ENCODE measurements at regions not wholly inside any gene's neighbourhood (a gene's known extent, or its start where the extent isn't known, plus 50 kb on each side); places are given as distances from the start of the nearest gene placed in this dataset.
"Not testable (repeated sequence)": the region's sequence is repeated elsewhere in the genome, so short reads cannot be mapped to it uniquely, and the experiment has no call there.

- Histone ChIP-seq H3K4me3 (no peak overlapping the region), H3K36me3 (no peaks in the 10 kb centered on the region), H3K9me3 (no peaks in the 10 kb centered on the region), H3K27me3 (no peaks in the 10 kb centered on the region), H3K27ac (no peak overlapping the region), H3K4me1 (peaks cover 4% of the 10 kb centered on the region)
- TF ChIP-seq, protein P1, sequence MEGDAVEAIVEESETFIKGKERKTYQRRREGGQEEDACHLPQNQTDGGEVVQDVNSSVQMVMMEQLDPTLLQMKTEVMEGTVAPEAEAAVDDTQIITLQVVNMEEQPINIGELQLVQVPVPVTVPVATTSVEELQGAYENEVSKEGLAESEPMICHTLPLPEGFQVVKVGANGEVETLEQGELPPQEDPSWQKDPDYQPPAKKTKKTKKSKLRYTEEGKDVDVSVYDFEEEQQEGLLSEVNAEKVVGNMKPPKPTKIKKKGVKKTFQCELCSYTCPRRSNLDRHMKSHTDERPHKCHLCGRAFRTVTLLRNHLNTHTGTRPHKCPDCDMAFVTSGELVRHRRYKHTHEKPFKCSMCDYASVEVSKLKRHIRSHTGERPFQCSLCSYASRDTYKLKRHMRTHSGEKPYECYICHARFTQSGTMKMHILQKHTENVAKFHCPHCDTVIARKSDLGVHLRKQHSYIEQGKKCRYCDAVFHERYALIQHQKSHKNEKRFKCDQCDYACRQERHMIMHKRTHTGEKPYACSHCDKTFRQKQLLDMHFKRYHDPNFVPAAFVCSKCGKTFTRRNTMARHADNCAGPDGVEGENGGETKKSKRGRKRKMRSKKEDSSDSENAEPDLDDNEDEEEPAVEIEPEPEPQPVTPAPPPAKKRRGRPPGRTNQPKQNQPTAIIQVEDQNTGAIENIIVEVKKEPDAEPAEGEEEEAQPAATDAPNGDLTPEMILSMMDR (IDR thresholded peaks at IDR 0.05) = no peak
- ATAC-seq = no peak
- no peak for DNase-seq
- intact Hi-C loops (cut with DNase I) = no loop called here
These were observed 58.9 kb upstream of the USP6NL start for GRCh38 chr10:11670381-11670780.

DNA sequence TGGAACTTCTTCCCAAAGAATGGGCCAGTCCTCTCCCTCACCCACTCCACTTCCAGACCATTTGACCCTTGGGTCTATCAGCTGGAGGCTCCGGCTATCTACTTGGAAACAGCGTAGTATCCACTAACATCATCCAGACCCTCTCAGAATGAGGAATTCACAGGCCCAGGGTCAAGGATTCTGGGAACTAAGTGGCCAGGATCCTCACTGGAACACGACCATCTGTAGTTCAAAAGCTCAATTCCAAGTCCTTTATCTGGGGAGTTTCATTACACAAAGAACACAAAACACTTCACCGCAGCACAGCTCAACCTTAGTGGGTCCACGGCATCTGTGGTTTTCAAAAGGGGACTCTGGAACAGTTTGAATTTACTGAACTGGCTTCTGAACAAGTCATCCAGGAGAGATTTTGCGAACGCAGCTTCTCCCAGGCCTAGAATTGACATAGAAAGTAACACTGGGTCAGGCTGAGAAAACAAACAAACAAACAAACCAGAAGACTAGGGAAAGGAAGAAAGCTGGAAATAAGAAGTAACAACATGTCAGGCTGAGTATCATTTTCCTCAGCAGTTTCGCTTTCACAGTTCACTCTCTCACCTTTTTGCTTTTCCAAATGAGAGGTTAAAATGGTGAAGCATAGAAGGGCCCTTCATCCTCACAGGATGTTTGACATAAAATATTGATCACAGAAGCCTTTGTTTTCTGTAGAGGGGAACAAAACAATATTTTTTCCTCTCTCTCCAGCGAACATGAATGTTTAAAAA is 57.6 kb upstream of the USP6NL start:
- ATAC-seq (no peak), DNase-seq (no peak)
- Histone ChIP-seq H3K4me3 (no peak overlapping the region), H3K4me1 (no peaks in the 10 kb centered on the region), H3K27ac (no peak overlapping the region), H3K9me3 (no peaks in the 10 kb centered on the region), H3K36me3 (no peaks in the 10 kb centered on the region), H3K27me3 (no peaks in the 10 kb centered on the region)
- TF ChIP-seq, protein P1 (IDR thresholded peaks at IDR 0.05) = no peak
- intact Hi-C loops (cut with DNase I) = no loop called here

- Histone ChIP-seq H3K27ac (no peak overlapping the region), H3K9me3 (no peaks in the 10 kb centered on the region), H3K4me3 (no peak overlapping the region), H3K36me3 (no peaks in the 10 kb centered on the region), H3K4me1 (no peaks in the 10 kb centered on the region), H3K27me3 (no peaks in the 10 kb centered on the region)
- no peak for DNase-seq
- ATAC-seq = no peak
- intact Hi-C loops (cut with DNase I) = no loop called here
- TF ChIP-seq, protein P1 (IDR thresholded peaks at IDR 0.05) = no peak
These were observed 56.3 kb upstream of the USP6NL start for GRCh38 chr10:11667756-11668155.

DNA sequence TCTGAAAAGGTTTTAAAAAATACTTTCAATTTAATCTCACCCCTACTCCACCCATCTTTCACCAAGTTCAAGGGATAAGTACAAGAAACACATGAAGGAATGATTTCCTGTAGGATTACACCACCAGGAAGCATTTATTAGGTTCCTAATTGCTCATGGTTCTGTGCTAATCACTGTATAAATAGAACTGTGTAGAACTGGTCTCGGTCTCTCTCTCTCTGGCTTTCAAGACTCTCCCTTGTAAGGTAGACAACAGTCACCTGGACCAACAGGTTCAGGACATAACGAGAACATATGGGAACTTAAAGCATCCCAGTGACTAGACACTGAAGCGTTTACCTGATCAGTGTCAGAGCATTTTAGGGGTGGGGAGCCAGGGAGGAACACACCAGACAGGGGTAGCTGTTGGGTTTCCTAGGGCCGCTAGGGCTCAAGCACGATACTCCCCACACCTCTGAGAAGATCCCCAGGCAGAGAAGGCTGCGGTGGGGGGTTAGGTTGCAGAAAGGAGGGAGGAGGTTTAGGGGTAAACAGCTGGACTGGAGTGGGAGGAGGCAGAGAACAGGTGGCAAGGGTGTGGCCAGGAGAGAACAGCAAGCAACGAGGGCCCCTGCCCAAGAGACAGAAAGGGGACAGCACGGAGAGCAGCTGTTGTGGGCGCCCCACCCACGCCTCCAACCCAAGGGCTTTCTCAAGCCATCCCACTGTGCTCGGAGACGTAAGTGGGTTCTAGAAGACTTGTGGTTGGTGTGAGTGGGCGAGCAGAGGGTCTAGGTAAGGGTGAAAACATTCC is 52.5 kb upstream of the USP6NL start:
- intact Hi-C loops (cut with DNase I) = no loop called here
- Histone ChIP-seq H3K27me3 (no peaks in the 10 kb centered on the region), H3K9me3 (no peaks in the 10 kb centered on the region), H3K27ac (no peak overlapping the region), H3K4me3 (no peak overlapping the region), H3K4me1 (no peaks in the 10 kb centered on the region), H3K36me3 (no peaks in the 10 kb centered on the region)
- TF ChIP-seq, protein P1 (IDR thresholded peaks at IDR 0.05) = no peak
- ATAC-seq (no peak), DNase-seq (no peak)

- H3K27ac ChIP-seq; DNase-seq; H3K36me3 ChIP-seq; H3K4me1 ChIP-seq; H3K9me3 ChIP-seq; H3K27me3 ChIP-seq; ATAC-seq; intact Hi-C loops (cut with DNase I); H3K4me3 ChIP-seq: not testable (repeated sequence)
These were observed 51.7 kb upstream of the USP6NL start for GRCh38 chr10:11663126-11663515.

GRCh38 chr10:11661441-11661840 is 50.0 kb upstream of the USP6NL start:
- DNase-seq = no peak
- Histone ChIP-seq H3K9me3 (no peaks in the 10 kb centered on the region), H3K4me1 (no peaks in the 10 kb centered on the region), H3K36me3 (no peaks in the 10 kb centered on the region), H3K27me3 (no peaks in the 10 kb centered on the region), H3K27ac (no peak overlapping the region), H3K4me3 (no peak overlapping the region)
- TF ChIP-seq, protein P1 (IDR thresholded peaks at IDR 0.05) = no peak
- intact Hi-C loops (cut with DNase I) = no loop called here
- ATAC-seq = no peak
